ENCODE measurements at regions not wholly inside any gene's neighbourhood (a gene's known extent, or its start where the extent isn't known, plus 50 kb on each side); places are given as distances from the start of the nearest gene placed in this dataset.

- H3K36me3 ChIP-seq: no peaks in the 10 kb centered on the region
- intact Hi-C loops (cut with DNase I): no loop called here
- H3K27me3 ChIP-seq: peaks cover 0 to 5% (median 0%) of the 10 kb centered on the region in 4 donors
- H3K4me3 ChIP-seq: no peak overlapping the region
- no peaks in the 10 kb centered on the region for H3K4me1 ChIP-seq
- DNase-seq: no peak
- H3K9me3 ChIP-seq: no peaks in the 10 kb centered on the region
- TF ChIP-seq CTCF (IDR thresholded peaks at IDR 0.05) (no peak), POLR2A (IDR thresholded peaks at IDR 0.05) (no peak)
- no peak overlapping the region for H3K27ac ChIP-seq
- 64 to 79% methylated on average over 5 of the region's 5 CpGs for WGBS, 2 donors
Measured at GRCh38 chrX:16304751-16305150, 137.5 kb downstream of the MAGEB17 start.

- no peak for DNase-seq
- Histone ChIP-seq H3K4me3 (no peak overlapping the region), H3K27ac (no peak overlapping the region), H3K36me3 (no peaks in the 10 kb centered on the region), H3K9me3 (no peaks in the 10 kb centered on the region), H3K4me1 (no peaks in the 10 kb centered on the region), H3K27me3 (peaks cover 0 to 5% (median 0%) of the 10 kb centered on the region in 4 donors)
- 80 to 83% methylated on average over 2 of the region's 2 CpGs for WGBS, 2 donors
- intact Hi-C loops (cut with DNase I): no loop called here
- TF ChIP-seq POLR2A (IDR thresholded peaks at IDR 0.05) (no peak), CTCF (IDR thresholded peaks at IDR 0.05) (no peak)
Measured at GRCh38 chrX:16305187-16305586, 137.9 kb downstream of the MAGEB17 start.

- WGBS, 2 donors: 63 to 76% methylated on average over 2 of the region's 2 CpGs
- intact Hi-C loops (cut with DNase I): no loop called here
- Histone ChIP-seq H3K4me3 (no peak overlapping the region), H3K9me3 (no peaks in the 10 kb centered on the region), H3K36me3 (no peaks in the 10 kb centered on the region), H3K4me1 (no peaks in the 10 kb centered on the region), H3K27me3 (peaks cover 0 to 5% (median 0%) of the 10 kb centered on the region in 4 donors), H3K27ac (no peak overlapping the region)
- no peak for TF ChIP-seq CTCF (IDR thresholded peaks at IDR 0.05)
- no peak for TF ChIP-seq POLR2A (IDR thresholded peaks at IDR 0.05)
- DNase-seq: no peak
Measured at GRCh38 chrX:16307950-16308349, 140.7 kb downstream of the MAGEB17 start.

GRCh38 chrX:16308773-16309172, 141.5 kb downstream of the MAGEB17 start:
- H3K9me3 ChIP-seq: no peaks in the 10 kb centered on the region
- no peaks in the 10 kb centered on the region for H3K36me3 ChIP-seq
- intact Hi-C loops (cut with DNase I): no loop called here
- no peak overlapping the region for H3K27ac ChIP-seq
- TF ChIP-seq CTCF (IDR thresholded peaks at IDR 0.05) (no peak), POLR2A (IDR thresholded peaks at IDR 0.05) (no peak)
- peaks cover 0 to 5% (median 0%) of the 10 kb centered on the region in 4 donors for H3K27me3 ChIP-seq
- no peak for DNase-seq
- no peaks in the 10 kb centered on the region for H3K4me1 ChIP-seq
- WGBS, 2 donors: 71 to 73% methylated on average over 4 of the region's 4 CpGs
- H3K4me3 ChIP-seq: no peak overlapping the region

GRCh38 chrX:16310326-16310725, 143.0 kb downstream of the MAGEB17 start:
- DNase-seq: no peak
- no peak overlapping the region for H3K27ac ChIP-seq
- no peaks in the 10 kb centered on the region for H3K36me3 ChIP-seq
- no peaks in the 10 kb centered on the region for H3K4me1 ChIP-seq
- no peak overlapping the region for H3K4me3 ChIP-seq
- no peak for TF ChIP-seq CTCF (IDR thresholded peaks at IDR 0.05)
- TF ChIP-seq POLR2A (IDR thresholded peaks at IDR 0.05): no peak
- 38 to 53% methylated on average over 1 of the region's 1 CpG for WGBS, 2 donors
- no peaks in the 10 kb centered on the region for H3K9me3 ChIP-seq
- peaks cover 0 to 5% (median 0%) of the 10 kb centered on the region in 4 donors for H3K27me3 ChIP-seq
- intact Hi-C loops (cut with DNase I): no loop called here

All from esophagus squamous epithelium (tissue), 5 donors.